HepG2 (cell line): ENCODE measurements at regions not wholly inside any gene's neighbourhood (a gene's known extent, or its start where the extent isn't known, plus 50 kb on each side); places are given as distances from the start of the nearest gene placed in this dataset.
A peak's percentile ranks its signal among the peaks of the same experiment; 100 is the strongest.

ENCODE experiments used
- ATAC-seq: fragments of 200-7000 bp; cut with Tn5 transposase; 3 replicates; pipeline ENCODE4 v1.9.1; 2020; ENCODE audit warnings: mild to moderate bottlenecking, moderate library complexity
- BruUV-seq: library from RNA; stranded (reverse); fragments of 400-500 nt; replicated peaks from 2 replicates; lab custom pipeline; 2021; lab: Mats Ljungman, UMichigan
- CTCF ChIA-PET: fragments of 300-600 bp; formaldehyde crosslinking; extraction: SDS; loops from one replicate; lab custom pipeline; 2021; ENCODE audit warnings: low total read pairs, inconsistent platforms, low intra/inter-chr PET ratio; lab: Yijun Ruan, JAX
- POLR2A ChIA-PET: fragments of 350-600 bp; sonication (Branson Sonifier 250); formaldehyde crosslinking; loops from one replicate; lab custom pipeline; 2020; ENCODE audit warnings: antibody characterized with exemption, inconsistent platforms; lab: Yijun Ruan, JAX
- DNase-seq: peaks from one replicate; pipeline ENCODE4 v3.0.0-alpha.2; 2015; ENCODE audit warnings: low spot score
- FAIRE-seq: peaks from 3 replicates; lab custom pipeline; 2011; peaks lifted over from hg19 to GRCh38; lab: Jason Lieb, UNC
- H2AFZ ChIP-seq: one replicate; pipeline ENCODE4 v1.6.1; 2011; ENCODE audit warnings: low read length, inconsistent platforms
- H3K27ac ChIP-seq: fragments of 300-600 bp; 3 replicates; pipeline ENCODE4 v1.8.0; 2011; ENCODE audit warnings: mixed run types, mild to moderate bottlenecking, mixed read lengths, low read length, inconsistent platforms; ENCODE audit not compliant: insufficient read depth; ENCODE audit errors: extremely low read length
- H3K27me3 ChIP-seq, 2 experiments: fragments of 200-600 bp in 1 of 2; 2 replicates in 1 of 2; 3 replicates in 1 of 2; pipeline versions ENCODE4 v1.6.0 to v1.8.0; 2011; ENCODE audit warnings: low read length in 2 of 2, mild to moderate bottlenecking in 2 of 2, moderate library complexity in 2 of 2, inconsistent platforms in 1 of 2; ENCODE audit not compliant: insufficient read depth in 2 of 2, control insufficient read depth in 1 of 2
- H3K36me3 ChIP-seq, 2 experiments: fragments of 200-600 bp in 1 of 2; replicated peaks in 1 of 2; 2 replicates in 1 of 2; 3 replicates in 1 of 2; pipeline versions ENCODE4 v1.5.1 to v1.8.0; 2011; ENCODE audit warnings: low read length in 2 of 2, inconsistent platforms in 1 of 2; ENCODE audit not compliant: insufficient read depth in 2 of 2, control insufficient read depth in 1 of 2
- H3K4me1 ChIP-seq: 2 replicates; pipeline ENCODE4 v1.5.1; 2012; ENCODE audit warnings: low read length, inconsistent platforms; ENCODE audit not compliant: insufficient read depth
- H3K4me2 ChIP-seq: 2 replicates; pipeline ENCODE4 v1.6.0; 2011; ENCODE audit warnings: low read depth, low read length, inconsistent platforms
- H3K4me3 ChIP-seq, 3 experiments: fragments of 200-600 bp in 1 of 3; sonication (generic), shearing (Covaris generic) in 1 of 3; replicated peaks in 1 of 3; 2 replicates each; pipeline ENCODE4 v1.5.1; 2011 to 2016; ENCODE audit warnings: low read length in 3 of 3, inconsistent platforms in 2 of 3, low read depth in 2 of 3, mild to moderate bottlenecking in 2 of 3, control low read depth in 1 of 3, mixed read lengths in 1 of 3; ENCODE audit not compliant: insufficient read depth in 1 of 3
- H3K79me2 ChIP-seq: one replicate; pipeline ENCODE4 v1.6.1; 2011; ENCODE audit warnings: low read length, inconsistent platforms; ENCODE audit not compliant: insufficient read depth
- H3K9ac ChIP-seq: 2 replicates; pipeline ENCODE4 v1.6.0; 2011; ENCODE audit warnings: mild to moderate bottlenecking, low read depth, low read length, inconsistent platforms; ENCODE audit not compliant: insufficient read depth
- H3K9me3 ChIP-seq: 2 replicates; pipeline ENCODE4 v1.5.1; 2012; ENCODE audit warnings: mild to moderate bottlenecking, low read length
- H4K20me1 ChIP-seq: 2 replicates; pipeline ENCODE4 v1.6.0; 2011; ENCODE audit warnings: inconsistent platforms, mild to moderate bottlenecking, low read length, moderate library complexity; ENCODE audit not compliant: insufficient read depth
- MAFF ChIP-seq: IDR thresholded peaks from 2 replicates; pipeline ENCODE4 v1.6.1; 2011; ENCODE audit warnings: low read depth, low read length, improper control_type of control experiment
- MAFK ChIP-seq, 2 experiments: IDR thresholded peaks in 1 of 2; conservative IDR thresholded peaks in 1 of 2; 2 replicates each; pipeline ENCODE4 v1.6.1; 2011; ENCODE audit warnings: improper control_type of control experiment in 2 of 2, low read length in 2 of 2
- ZBTB40 ChIP-seq, 2 experiments: fragments of 450-650 bp in 1 of 2; sonication (generic) in 1 of 2; formaldehyde crosslinking in 1 of 2; IDR thresholded peaks; 2 replicates each; pipeline versions ENCODE4 v1.6.1 to v1.8.0; 2016 to 2022; ENCODE audit warnings: antibody characterized with exemption in 1 of 2, mild to moderate bottlenecking in 1 of 2, missing genetic modification reagents in 1 of 2
- WGBS: methylation state at CpG from one replicate; pipeline ENCODE4 v1.1.6; 2017; ENCODE audit warnings: low lambda C conversion rate; 5-methylcytosine and 5-hydroxymethylcytosine counted together
- in situ Hi-C: cut with HindIII; loops from 2 replicates; pipeline ENCODE4 v1.10.0; 2017; ENCODE audit warnings: low pct_unique_long_range_greater_than_20kb; ENCODE audit not compliant: extremely low pct_ligation_motif_present
- intact Hi-C: fragments of 100-400 bp; cut with micrococcal nuclease; formaldehyde crosslinking; loops from one replicate; pipeline ENCODE4 v1.10.0; 2022; ENCODE audit not compliant: unreplicated experiment

GRCh38 chr2:53463806-53464726 lies 303.5 kb upstream of the CHAC2 start:
- in situ Hi-C loops: no loop called here
- WGBS: 2% methylated on average over 3 of the region's 3 CpGs
- DNase-seq (no peak), FAIRE-seq (no peak), ATAC-seq (no peak)
- Histone ChIP-seq H2AFZ (no peak overlapping the region), H3K9ac (no peak overlapping the region), H3K36me3 (no peaks in the 10 kb centered on the region), H3K9me3 (no peaks in the 10 kb centered on the region), H3K4me2 (no peak overlapping the region), H3K27me3 (no peaks in the 10 kb centered on the region), H3K79me2 (no peaks in the 10 kb centered on the region), H3K27ac (no peak overlapping the region), H3K4me3 (no peak overlapping the region), H4K20me1 (no peaks in the 10 kb centered on the region), H3K4me1 (no peaks in the 10 kb centered on the region)
- intact Hi-C loops: no loop called here
- TF ChIP-seq MAFF (peak; percentile 76), ZBTB40 (IDR thresholded peaks at IDR 0.05) (no peak), ZBTB40 (CRISPR knock-in tag; IDR thresholded peaks at IDR 0.05) (no peak), MAFK (conservative IDR thresholded peaks at IDR 0.05 in 1 of 2, IDR thresholded peaks at IDR 0.05 in 1 of 2; ENCODE audit: low read length in 2 of 2) (peak; percentile 68 to 85)
- ChIA-PET POLR2A (no interaction called here), CTCF (no interaction called here)
- no TSS peak for BruUV-seq
